A673 (cell line): ENCODE measurements at regions not wholly inside any gene's neighbourhood (a gene's known extent, or its start where the extent isn't known, plus 50 kb on each side); places are given as distances from the start of the nearest gene placed in this dataset.

ENCODE experiments used
- BruUV-seq: library from RNA; stranded (reverse); fragments of 400-500 nt; replicated peaks from 2 replicates; lab custom pipeline; 2021; lab: Mats Ljungman, UMichigan
- CTCF ChIA-PET: fragments of 300-600 bp; sonication (Branson Sonifier 250); formaldehyde crosslinking; loops from one replicate; lab custom pipeline; 2022; ENCODE audit warnings: antibody characterized with exemption; lab: Charles Lee
- POLR2A ChIA-PET: fragments of 300-600 bp; sonication (Branson Sonifier 250); formaldehyde crosslinking; loops from one replicate; lab custom pipeline; 2022; ENCODE audit warnings: antibody characterized with exemption; ENCODE audit not compliant: low non-redundant PET; lab: Charles Lee
- DNase-seq: peaks from one replicate; pipeline ENCODE4 v3.0.0-alpha.2; 2015; ENCODE audit warnings: low spot score
- H3K27ac ChIP-seq: fragments of 200-600 bp; sonication (generic); 2 replicates; pipeline ENCODE4 v1.5.1; 2016; ENCODE audit warnings: mixed run types, low read depth, mild to moderate bottlenecking, mixed read lengths, antibody characterized with exemption, low read length; ENCODE audit not compliant: poor library complexity, severe bottlenecking
- H3K27me3 ChIP-seq: fragments of 200-600 bp; sonication (generic); replicated peaks from 2 replicates; pipeline ENCODE4 v1.6.1; 2017; ENCODE audit warnings: mixed run types, low read depth, mild to moderate bottlenecking, mixed read lengths, antibody characterized with exemption, low read length; ENCODE audit not compliant: insufficient read depth, poor library complexity
- H3K36me3 ChIP-seq: fragments of 200-600 bp; sonication (generic); 2 replicates; pipeline ENCODE4 v1.6.1; 2016; ENCODE audit warnings: mixed run types, mild to moderate bottlenecking, mixed read lengths, antibody characterized with exemption, low read length; ENCODE audit not compliant: insufficient read depth, poor library complexity, severe bottlenecking
- H3K4me1 ChIP-seq: fragments of 200-600 bp; sonication (generic); 2 replicates; pipeline ENCODE4 v1.6.1; 2017; ENCODE audit warnings: mixed run types, mild to moderate bottlenecking, mixed read lengths, antibody characterized with exemption, low read length; ENCODE audit not compliant: insufficient read depth, poor library complexity, severe bottlenecking
- H3K4me3 ChIP-seq: fragments of 200-600 bp; sonication (generic); 2 replicates; pipeline ENCODE4 v1.5.1; 2016; ENCODE audit warnings: low read depth, mixed run types, mild to moderate bottlenecking, mixed read lengths, low read length; ENCODE audit not compliant: poor library complexity, severe bottlenecking
- H3K9me3 ChIP-seq: fragments of 200-600 bp; sonication (generic); 2 replicates; pipeline ENCODE4 v1.6.1; 2016; ENCODE audit warnings: mixed run types, low read depth, mild to moderate bottlenecking, mixed read lengths, antibody characterized with exemption, low read length; ENCODE audit not compliant: poor library complexity, severe bottlenecking
- CTCF ChIP-seq: fragments of 300-800, 200-600 bp; sonication (generic); conservative IDR thresholded peaks from 2 replicates; pipeline ENCODE4 v1.5.1; 2017; ENCODE audit warnings: low read depth, mild to moderate bottlenecking, antibody characterized with exemption, low read length, moderate library complexity, mixed read lengths
- EZH2 ChIP-seq: fragments of 200-600 bp; sonication (generic); IDR thresholded peaks from 2 replicates; pipeline ENCODE4 v1.6.1; 2017; ENCODE audit warnings: borderline replicate concordance, low read depth, mild to moderate bottlenecking, mixed read lengths, antibody characterized with exemption, low read length; ENCODE audit not compliant: poor library complexity, severe bottlenecking
- intact Hi-C: fragments of 100-400 bp; cut with micrococcal nuclease; formaldehyde crosslinking; loops from one replicate; pipeline ENCODE4 v1.10.0; 2022; ENCODE audit not compliant: unreplicated experiment

GRCh38 chr13:40429706-40430545, 236.5 kb downstream of the FOXO1 start:
- intact Hi-C loops = no loop called here
- DNase-seq = no peak
- Histone ChIP-seq H3K27me3 (no peaks in the 10 kb centered on the region), H3K9me3 (no peaks in the 10 kb centered on the region), H3K36me3 (no peaks in the 10 kb centered on the region), H3K27ac (no peak overlapping the region), H3K4me1 (no peaks in the 10 kb centered on the region), H3K4me3 (no peak overlapping the region)
- ChIA-PET POLR2A (no interaction called here), CTCF (no interaction called here)
- BruUV-seq = no TSS peak
- TF ChIP-seq EZH2 (no peak), CTCF (no peak)

- TF ChIP-seq EZH2 (no peak), CTCF (no peak)
- no peaks in the 10 kb centered on the region for H3K9me3 ChIP-seq
- POLR2A ChIA-PET = no interaction called here
- no peaks in the 10 kb centered on the region for H3K27me3 ChIP-seq
- H3K36me3 ChIP-seq = no peaks in the 10 kb centered on the region
- no peak overlapping the region for H3K27ac ChIP-seq
- BruUV-seq = no TSS peak
- intact Hi-C loops = no loop called here
- H3K4me1 ChIP-seq = no peaks in the 10 kb centered on the region
- CTCF ChIA-PET = no interaction called here
- no peak overlapping the region for H3K4me3 ChIP-seq
- DNase-seq = no peak
These were observed 234.1 kb downstream of the FOXO1 start for GRCh38 chr13:40432018-40432978.

- H3K27me3 ChIP-seq = no peaks in the 10 kb centered on the region
- no peak overlapping the region for H3K27ac ChIP-seq
- no peaks in the 10 kb centered on the region for H3K4me1 ChIP-seq
- ChIA-PET CTCF (no interaction called here), POLR2A (no interaction called here)
- intact Hi-C loops = no loop called here
- no TSS peak for BruUV-seq
- no peaks in the 10 kb centered on the region for H3K36me3 ChIP-seq
- H3K9me3 ChIP-seq = no peaks in the 10 kb centered on the region
- no peak for TF ChIP-seq CTCF
- no peak for TF ChIP-seq EZH2
- H3K4me3 ChIP-seq = no peak overlapping the region
- no peak for DNase-seq
These were observed 233.4 kb downstream of the FOXO1 start for GRCh38 chr13:40433001-40433400.
